GM12865 (cell line): ENCODE measurements at regions not wholly inside any gene's neighbourhood (a gene's known extent, or its start where the extent isn't known, plus 50 kb on each side); places are given as distances from the start of the nearest gene placed in this dataset.

ENCODE experiments used
- DNase-seq: peaks from one replicate; pipeline ENCODE4 v3.0.0; 2010; ENCODE audit warnings: low read depth
- H3K4me3 ChIP-seq: 2 replicates; pipeline ENCODE4 v1.5.1; 2011; ENCODE audit warnings: mild to moderate bottlenecking, low read depth, low read length, control low read depth
- CTCF ChIP-seq: IDR thresholded peaks from 2 replicates; pipeline ENCODE4 v1.5.1; 2011; ENCODE audit warnings: low read length, control low read depth, low read depth, inconsistent platforms; ENCODE audit not compliant: insufficient read depth; ENCODE audit errors: missing control alignments

DNA sequence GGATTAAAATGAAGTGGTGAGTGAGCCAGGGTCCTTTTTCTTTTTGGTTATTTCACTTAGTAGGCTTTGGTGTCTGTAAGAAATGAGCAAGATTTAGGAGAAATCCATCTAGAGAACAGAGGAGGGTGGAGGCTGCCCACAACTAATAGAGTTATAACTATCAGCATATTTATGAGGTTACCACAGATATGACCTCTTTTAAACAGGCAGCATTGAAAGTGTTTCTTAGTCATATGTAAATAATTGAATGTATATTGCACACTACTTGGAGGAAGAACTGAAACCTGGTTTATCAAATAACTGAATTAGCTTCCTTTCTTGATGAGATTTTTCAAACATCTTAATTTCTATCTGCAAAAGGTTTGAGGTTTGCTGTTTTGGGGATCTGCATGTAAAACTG is 483.1 kb upstream of the PIK3R1 start:
- H3K4me3 ChIP-seq, result no peak overlapping the region
- no peak for TF ChIP-seq CTCF
- peak; percentile 3 for DNase-seq

DNA sequence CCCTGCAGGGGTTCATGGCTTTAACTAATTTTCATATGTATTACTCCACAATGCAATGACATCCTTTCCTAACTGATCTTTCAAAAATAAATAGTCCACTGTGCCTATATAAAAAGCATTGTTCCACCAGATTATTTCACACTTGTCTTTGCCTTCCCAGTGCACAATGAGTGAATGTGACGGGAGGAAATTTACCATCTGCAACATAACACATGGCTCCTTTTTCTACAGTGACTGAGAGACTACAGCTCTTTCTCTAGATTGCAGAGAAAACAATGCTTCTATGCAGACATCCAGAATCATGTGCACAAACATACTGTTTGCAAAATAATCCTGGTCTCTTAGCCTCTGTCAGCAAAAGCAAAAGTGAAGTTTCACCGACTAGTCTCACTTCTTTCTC is 483.7 kb upstream of the PIK3R1 start:
- no peak for TF ChIP-seq CTCF
- no peak for DNase-seq

GRCh38 chr5:67730917-67731474 is 484.6 kb upstream of the PIK3R1 start:
- no peak for TF ChIP-seq CTCF
- no peak for DNase-seq
- H3K4me3 ChIP-seq, result no peak overlapping the region

More for the DNA sequence above, 483.7 kb upstream of the PIK3R1 start:
- H3K4me3 ChIP-seq, result no peak overlapping the region

GRCh38 chr5:67728326-67728890 is 487.1 kb upstream of the PIK3R1 start:
- no peak for TF ChIP-seq CTCF
- no peak for DNase-seq
- H3K4me3 ChIP-seq, result no peak overlapping the region

DNA sequence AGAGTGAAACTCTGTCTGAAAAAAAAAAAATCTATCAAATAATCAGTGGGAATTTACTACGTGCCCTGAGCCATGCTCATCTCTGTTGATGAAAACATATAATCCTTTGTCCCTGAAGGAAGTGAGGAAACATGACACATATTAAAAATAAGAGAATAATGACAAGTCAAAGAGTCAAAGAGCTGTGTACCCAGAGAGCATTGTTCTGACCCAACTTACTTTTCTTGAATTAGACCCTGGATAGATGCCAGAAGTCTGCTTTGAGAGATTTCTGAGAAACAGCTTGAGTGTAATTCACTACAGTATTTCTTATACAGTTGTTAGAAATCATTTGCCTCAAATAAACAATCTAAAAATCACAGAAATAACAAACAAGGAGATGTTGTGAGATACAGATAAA is 490.0 kb upstream of the PIK3R1 start:
- no peak overlapping the region for H3K4me3 ChIP-seq
- no peak for DNase-seq
- TF ChIP-seq CTCF, result no peak

GRCh38 chr5:67724412-67725135 is 491.0 kb upstream of the PIK3R1 start:
- no peak for TF ChIP-seq CTCF
- DNase-seq, result no peak
- H3K4me3 ChIP-seq, result no peak overlapping the region
